Psoas muscle (tissue), 7 donors: ENCODE measurements at regions not wholly inside any gene's neighbourhood (a gene's known extent, or its start where the extent isn't known, plus 50 kb on each side); places are given as distances from the start of the nearest gene placed in this dataset.

ENCODE experiments used
- ATAC-seq, 4 donors: fragments of 200-7000 bp; cut with Tn5 transposase; one replicate each; pipeline ENCODE4 v1.9.1; 2020; ENCODE audit warnings: moderate library complexity in 3 of 4, mild to moderate bottlenecking in 2 of 4
- DNase-seq, 2 donors: peaks; one replicate each; pipeline ENCODE4 v3.0.0-alpha.2; 2020
- H3K27ac ChIP-seq: fragments of 200-600 bp; one replicate; pipeline ENCODE4 v1.8.0; 2022
- H3K27me3 ChIP-seq, 3 donors: fragments of 200-600 bp in 1 of 3; one replicate each; pipeline versions ENCODE4 v1.6.1 to v1.8.0; 2013 to 2022; ENCODE audit warnings: low read length in 2 of 3, mild to moderate bottlenecking in 2 of 3, moderate library complexity in 1 of 3; ENCODE audit not compliant: insufficient read depth in 3 of 3
- H3K36me3 ChIP-seq, 2 donors: fragments of 200-600 bp in 1 of 2; one replicate each; pipeline versions ENCODE4 v1.6.1 to v1.8.0; 2013 to 2022; ENCODE audit warnings: low read depth in 1 of 2, mild to moderate bottlenecking in 1 of 2, moderate library complexity in 1 of 2; ENCODE audit not compliant: insufficient read depth in 1 of 2
- H3K4me1 ChIP-seq: fragments of 200-600 bp; one replicate; pipeline ENCODE4 v1.8.0; 2022
- H3K4me3 ChIP-seq: fragments of 200-600 bp; one replicate; pipeline ENCODE4 v1.8.0; 2022; ENCODE audit warnings: mild to moderate bottlenecking
- H3K9me3 ChIP-seq: fragments of 200-600 bp; one replicate; pipeline ENCODE4 v1.8.0; 2022
- WGBS, 3 donors: extraction: QIAGEN DNeasy Blood & Tissue Kit; methylation state at CpG; one replicate each; pipeline versions ENCODE4 v1.1.6 to v1.1.7; 2013; 5-methylcytosine and 5-hydroxymethylcytosine counted together
- intact Hi-C, 2 donors: fragments of 100-400 bp; cut with DNase I; formaldehyde crosslinking; loops; one replicate each; pipeline versions ENCODE4 v1.11.0 to v1.14.2; 2022
- TF ChIP-seq, protein P1 (sequence below): fragments of 200-600 bp; IDR thresholded peaks from one replicate; pipeline ENCODE4 v1.8.0; 2022; ENCODE audit warnings: antibody characterized with exemption
- donor health status: healthy with polysubstance abuse.
- donor health status: DM: no; HTN: no; CAD: no; lungs with moderate emphysema.
- donor health status: Bipolar disorder and iron deficiency.
- donor health status: healthy.
- donor health status: DM: yes; HTN: yes; CAD: no.
- donor health status: DM: no; HTN: no; CAD: no.
- donor health status: DM: yes; HTN: yes; CAD: no.

DNA sequence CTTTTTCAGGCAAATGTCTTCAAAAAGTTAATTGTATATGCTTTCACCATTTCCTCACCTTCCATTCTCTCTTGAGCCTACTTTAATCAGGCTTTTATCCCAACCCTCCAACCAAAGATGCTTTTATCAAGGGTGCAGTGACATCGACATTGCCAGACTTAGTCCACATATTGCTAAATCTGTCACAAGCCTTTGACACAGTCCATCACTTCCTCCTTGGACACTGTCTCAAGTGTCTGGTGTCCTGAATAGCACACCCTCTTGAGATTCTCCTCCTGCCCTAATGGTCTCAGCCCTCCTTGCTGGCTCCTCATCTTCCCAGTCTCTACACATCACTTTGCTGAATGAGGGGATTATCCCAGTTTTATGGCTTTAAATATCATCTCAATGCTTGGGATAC lies 147.5 kb upstream of the SLC39A10 start:
- no peaks in the 10 kb centered on the region for H3K36me3 ChIP-seq
- TF ChIP-seq, protein P1, sequence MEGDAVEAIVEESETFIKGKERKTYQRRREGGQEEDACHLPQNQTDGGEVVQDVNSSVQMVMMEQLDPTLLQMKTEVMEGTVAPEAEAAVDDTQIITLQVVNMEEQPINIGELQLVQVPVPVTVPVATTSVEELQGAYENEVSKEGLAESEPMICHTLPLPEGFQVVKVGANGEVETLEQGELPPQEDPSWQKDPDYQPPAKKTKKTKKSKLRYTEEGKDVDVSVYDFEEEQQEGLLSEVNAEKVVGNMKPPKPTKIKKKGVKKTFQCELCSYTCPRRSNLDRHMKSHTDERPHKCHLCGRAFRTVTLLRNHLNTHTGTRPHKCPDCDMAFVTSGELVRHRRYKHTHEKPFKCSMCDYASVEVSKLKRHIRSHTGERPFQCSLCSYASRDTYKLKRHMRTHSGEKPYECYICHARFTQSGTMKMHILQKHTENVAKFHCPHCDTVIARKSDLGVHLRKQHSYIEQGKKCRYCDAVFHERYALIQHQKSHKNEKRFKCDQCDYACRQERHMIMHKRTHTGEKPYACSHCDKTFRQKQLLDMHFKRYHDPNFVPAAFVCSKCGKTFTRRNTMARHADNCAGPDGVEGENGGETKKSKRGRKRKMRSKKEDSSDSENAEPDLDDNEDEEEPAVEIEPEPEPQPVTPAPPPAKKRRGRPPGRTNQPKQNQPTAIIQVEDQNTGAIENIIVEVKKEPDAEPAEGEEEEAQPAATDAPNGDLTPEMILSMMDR: no peak
- 87 to 97% (median 90%) methylated on average over 1 of the region's 1 CpG for WGBS, 3 donors
- ATAC-seq: no peak
- H3K27ac ChIP-seq: no peak overlapping the region
- no peak for DNase-seq
- H3K27me3 ChIP-seq: no peaks in the 10 kb centered on the region
- no peaks in the 10 kb centered on the region for H3K9me3 ChIP-seq
- intact Hi-C loops: no loop called here
- H3K4me1 ChIP-seq: no peaks in the 10 kb centered on the region
- H3K4me3 ChIP-seq: no peak overlapping the region

DNA sequence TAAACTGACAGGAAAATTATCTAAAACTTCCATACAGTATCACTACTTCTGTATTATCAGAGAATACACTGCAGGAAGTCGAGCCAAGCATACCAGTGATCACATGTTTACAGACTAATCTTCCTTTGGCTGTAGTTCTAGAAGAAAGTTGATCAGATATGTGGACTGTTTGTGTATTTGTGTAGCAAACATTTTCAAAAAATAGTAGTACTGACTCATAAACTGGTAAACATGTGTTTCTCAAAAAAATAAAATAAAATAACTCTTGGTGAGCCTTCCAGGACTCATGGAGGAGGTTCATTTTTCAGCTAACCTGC lies 148.9 kb upstream of the SLC39A10 start:
- WGBS, 3 donors: 68 to 79% (median 71%) methylated on average over 1 of the region's 1 CpG
- H3K27ac ChIP-seq: no peak overlapping the region
- no peak for DNase-seq

DNA sequence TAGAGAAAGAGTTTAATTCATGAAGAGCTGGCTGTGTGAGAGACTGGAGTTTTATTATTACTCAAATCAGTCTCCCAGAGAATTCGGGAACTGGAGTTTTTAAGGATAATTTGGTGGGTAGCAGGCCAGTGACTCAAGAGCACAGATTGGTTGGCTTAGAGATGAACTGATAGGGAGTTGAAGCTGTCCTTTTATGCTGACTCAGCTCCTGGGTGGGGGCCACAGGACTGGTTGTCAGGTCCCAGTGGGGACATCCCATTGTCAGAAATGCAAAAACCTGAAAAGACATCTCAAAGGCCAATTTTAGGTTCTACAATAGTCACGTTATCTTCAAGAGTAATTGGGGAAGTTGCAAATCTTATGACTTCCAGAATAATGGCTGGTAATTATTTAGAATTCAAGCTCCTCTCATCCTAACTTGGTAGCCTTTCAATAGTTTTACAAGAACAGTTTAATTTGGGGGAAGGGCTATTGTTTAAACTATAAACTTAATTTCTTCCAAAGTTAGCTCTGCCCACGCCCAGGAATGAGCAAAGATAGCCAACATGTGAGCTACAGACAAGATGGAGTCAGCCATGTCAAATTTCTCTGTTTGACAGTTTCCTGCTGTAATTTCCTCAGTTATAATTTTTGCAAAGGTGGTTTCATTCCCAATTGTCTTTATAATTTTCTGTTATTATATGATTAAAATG lies 149.4 kb upstream of the SLC39A10 start:
- Histone ChIP-seq H3K36me3 (no peaks in the 10 kb centered on the region), H3K4me1 (no peaks in the 10 kb centered on the region), H3K27me3 (no peaks in the 10 kb centered on the region), H3K9me3 (no peaks in the 10 kb centered on the region), H3K27ac (no peak overlapping the region), H3K4me3 (no peak overlapping the region)
- DNase-seq: no peak
- intact Hi-C loops: no loop called here
- no peak for ATAC-seq
- 77 to 79% (median 79%) methylated on average over 3 of the region's 3 CpGs for WGBS, 3 donors
- TF ChIP-seq, protein P1: no peak

More for the DNA sequence above, 148.9 kb upstream of the SLC39A10 start:
- Histone ChIP-seq H3K4me1 (no peaks in the 10 kb centered on the region), H3K4me3 (no peak overlapping the region), H3K9me3 (no peaks in the 10 kb centered on the region), H3K27me3 (no peaks in the 10 kb centered on the region), H3K36me3 (no peaks in the 10 kb centered on the region)
- TF ChIP-seq, protein P1: no peak
- no peak for ATAC-seq
- intact Hi-C loops: no loop called here

DNA sequence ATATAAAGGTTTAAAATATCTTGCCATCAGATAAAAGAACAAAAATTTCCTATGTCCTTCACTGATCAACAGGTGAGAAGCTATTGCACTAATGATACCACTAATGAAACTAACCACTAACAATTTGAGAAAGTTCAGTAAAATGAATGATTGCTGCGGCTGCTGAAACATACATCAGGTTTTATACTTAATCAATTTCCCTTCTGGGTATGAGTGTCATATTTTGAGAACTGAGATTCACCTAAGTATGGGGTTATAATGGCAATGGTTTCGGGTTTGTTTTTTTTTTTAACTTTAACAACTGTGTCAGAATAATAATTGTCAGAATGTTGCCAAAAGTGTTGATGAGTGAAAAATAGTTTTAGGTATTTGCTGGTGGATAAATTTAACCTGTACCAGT lies 151.3 kb upstream of the SLC39A10 start:
- Histone ChIP-seq H3K27ac (no peak overlapping the region), H3K4me3 (no peak overlapping the region), H3K4me1 (no peaks in the 10 kb centered on the region), H3K27me3 (no peaks in the 10 kb centered on the region), H3K36me3 (no peaks in the 10 kb centered on the region), H3K9me3 (no peaks in the 10 kb centered on the region)
- intact Hi-C loops: no loop called here
- WGBS, 3 donors: 88 to 91% (median 91%) methylated on average over 2 of the region's 2 CpGs
- no peak for ATAC-seq
- TF ChIP-seq, protein P1: no peak
- no peak for DNase-seq

DNA sequence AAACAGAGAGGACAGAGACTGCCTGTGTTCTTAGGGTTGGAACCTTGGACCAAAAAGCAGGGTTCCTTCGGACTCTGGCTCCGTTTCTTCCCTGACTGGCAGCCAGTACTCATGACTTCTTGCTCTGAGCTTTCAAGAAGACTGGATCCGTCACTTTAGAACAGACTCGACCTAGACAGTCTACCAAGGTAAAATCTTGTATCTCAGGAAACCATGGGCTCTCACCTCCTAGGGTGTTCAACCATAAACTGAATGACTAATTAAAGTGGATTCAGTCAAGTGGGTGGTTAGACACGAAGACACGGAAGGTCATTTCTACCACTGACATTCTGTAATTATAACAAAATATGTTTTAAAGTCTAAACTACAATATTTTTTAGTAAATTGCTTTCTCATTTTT lies 153.8 kb upstream of the SLC39A10 start:
- no peak for DNase-seq
- Histone ChIP-seq H3K4me3 (no peak overlapping the region), H3K36me3 (no peaks in the 10 kb centered on the region), H3K4me1 (no peaks in the 10 kb centered on the region), H3K9me3 (no peaks in the 10 kb centered on the region), H3K27ac (no peak overlapping the region), H3K27me3 (no peaks in the 10 kb centered on the region)
- TF ChIP-seq, protein P1: no peak
- WGBS, 3 donors: 83 to 91% (median 86%) methylated on average over 6 of the region's 6 CpGs
- intact Hi-C loops: no loop called here
- no peak for ATAC-seq
